Colonic mucosa (tissue), 4 donors: ENCODE measurements at regions not wholly inside any gene's neighbourhood (a gene's known extent, or its start where the extent isn't known, plus 50 kb on each side); places are given as distances from the start of the nearest gene placed in this dataset.

Experiments
- DNase-seq: peaks from one replicate; pipeline ENCODE4 v3.0.0-alpha.2; 2020
- H3K27ac ChIP-seq: fragments of 200-600 bp; one replicate; pipeline ENCODE4 v1.8.0; 2021
- H3K27me3 ChIP-seq: fragments of 200-600 bp; one replicate; pipeline ENCODE4 v1.8.0; 2021
- H3K36me3 ChIP-seq: fragments of 200-600 bp; one replicate; pipeline ENCODE4 v1.8.0; 2021
- H3K4me1 ChIP-seq: fragments of 200-600 bp; one replicate; pipeline ENCODE4 v1.8.0; 2021; ENCODE audit warnings: mild to moderate bottlenecking
- H3K4me3 ChIP-seq: fragments of 200-600 bp; one replicate; pipeline ENCODE4 v1.8.0; 2021
- H3K9ac ChIP-seq, 2 donors: one replicate each; pipeline ENCODE4 v1.7.0; 2013; ENCODE audit warnings: control low read depth in 2 of 2, low read depth in 2 of 2, low read length in 2 of 2
- H3K9me3 ChIP-seq: fragments of 200-600 bp; one replicate; pipeline ENCODE4 v1.8.0; 2021
- CTCF ChIP-seq: fragments of 200-600 bp; IDR thresholded peaks from one replicate; pipeline ENCODE4 v1.8.0; 2022; ENCODE audit warnings: antibody characterized with exemption, mild to moderate bottlenecking
- intact Hi-C: fragments of 100-400 bp; cut with DNase I; formaldehyde crosslinking; loops from one replicate; pipeline ENCODE4 v1.14.1; 2022
- donor health status: healthy.
- donor health status: DM: no; HTN: no; CAD: no.
- donor health status: DM: no; HTN: no; CAD: no.

- H3K27me3 ChIP-seq: no peaks in the 10 kb centered on the region
- no peaks in the 10 kb centered on the region for H3K9me3 ChIP-seq
- H3K27ac ChIP-seq: no peak overlapping the region
- no peak overlapping the region for H3K4me3 ChIP-seq
- H3K36me3 ChIP-seq: no peaks in the 10 kb centered on the region
- intact Hi-C loops: no loop called here
- TF ChIP-seq CTCF: no peak
- DNase-seq: no peak
- no peak overlapping the region for H3K9ac ChIP-seq
- no peaks in the 10 kb centered on the region for H3K4me1 ChIP-seq
Observed at GRCh38 chr9:12351293-12352044, 341.7 kb upstream of the TYRP1 start.

- Histone ChIP-seq H3K4me3 (no peak overlapping the region), H3K27me3 (no peaks in the 10 kb centered on the region), H3K9ac (no peak overlapping the region), H3K9me3 (no peaks in the 10 kb centered on the region), H3K4me1 (no peaks in the 10 kb centered on the region), H3K27ac (no peak overlapping the region), H3K36me3 (no peaks in the 10 kb centered on the region)
- DNase-seq: no peak
- intact Hi-C loops: no loop called here
- no peak for TF ChIP-seq CTCF
Observed at GRCh38 chr9:12352045-12352315, 341.2 kb upstream of the TYRP1 start.

GRCh38 chr9:12363439-12363838 lies 329.7 kb upstream of the TYRP1 start:
- Histone ChIP-seq H3K27me3 (no peaks in the 10 kb centered on the region), H3K4me3 (no peak overlapping the region), H3K4me1 (no peaks in the 10 kb centered on the region), H3K9me3 (no peaks in the 10 kb centered on the region), H3K9ac (no peak overlapping the region), H3K36me3 (no peaks in the 10 kb centered on the region), H3K27ac (no peak overlapping the region)
- no peak for DNase-seq
- no peak for TF ChIP-seq CTCF
- intact Hi-C loops: no loop called here

- H3K27me3 ChIP-seq: no peaks in the 10 kb centered on the region
- no peak for TF ChIP-seq CTCF
- H3K9me3 ChIP-seq: no peaks in the 10 kb centered on the region
- no peak overlapping the region for H3K27ac ChIP-seq
- no peaks in the 10 kb centered on the region for H3K36me3 ChIP-seq
- no peak overlapping the region for H3K9ac ChIP-seq
- DNase-seq: no peak
- no peaks in the 10 kb centered on the region for H3K4me1 ChIP-seq
- intact Hi-C loops: no loop called here
- no peak overlapping the region for H3K4me3 ChIP-seq
Observed at GRCh38 chr9:12368569-12368968, 324.6 kb upstream of the TYRP1 start.

- no peaks in the 10 kb centered on the region for H3K9me3 ChIP-seq
Observed at GRCh38 chr9:12391839-12392509, 301.2 kb upstream of the TYRP1 start.

More at GRCh38 chr9:12391839-12392509, 301.2 kb upstream of the TYRP1 start:
- H3K9ac ChIP-seq: no peak overlapping the region
- DNase-seq: no peak
- intact Hi-C loops: no loop called here
- no peaks in the 10 kb centered on the region for H3K27me3 ChIP-seq
- no peak for TF ChIP-seq CTCF
- no peaks in the 10 kb centered on the region for H3K4me1 ChIP-seq
- no peaks in the 10 kb centered on the region for H3K36me3 ChIP-seq
- H3K27ac ChIP-seq: no peak overlapping the region
- H3K4me3 ChIP-seq: no peak overlapping the region
